ENCODE measurements at regions not wholly inside any gene's neighbourhood (a gene's known extent, or its start where the extent isn't known, plus 50 kb on each side); places are given as distances from the start of the nearest gene placed in this dataset.

DNA sequence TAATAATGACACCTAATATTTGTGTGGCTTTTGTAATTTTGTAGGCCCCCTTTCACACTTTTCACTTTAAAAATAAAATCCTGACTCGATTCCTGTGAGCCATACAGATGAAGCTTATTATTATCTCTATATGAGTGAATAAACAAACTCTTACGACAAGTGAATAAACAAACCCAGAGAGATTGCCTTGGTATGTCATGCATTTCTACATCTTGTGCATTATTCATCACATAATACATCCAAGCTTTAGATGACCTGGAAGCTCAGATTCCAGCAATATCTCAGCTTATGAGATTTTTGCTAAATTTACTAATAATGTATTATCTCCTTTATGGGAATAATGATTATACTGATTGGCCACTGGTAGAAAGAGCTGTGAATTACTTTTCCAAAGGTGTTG, 248.2 kb downstream of the TBX18 start (continued):
- TF ChIP-seq ZNF462 (CRISPR knock-in tag; IDR thresholded peaks at IDR 0.05), result no peak
- TF ChIP-seq NANOG (IDR thresholded peaks at IDR 0.05; ENCODE audit: borderline replicate concordance), result no peak
- TF ChIP-seq POLR2AphosphoS5 (IDR thresholded peaks at IDR 0.05; ENCODE audit: low read depth), result no peak
- TF ChIP-seq ZNF331 (CRISPR knock-in tag; IDR thresholded peaks at IDR 0.05; ENCODE audit: low read depth), result no peak
- TF ChIP-seq ZNF114 (CRISPR knock-in tag; IDR thresholded peaks at IDR 0.05), result no peak
- TF ChIP-seq, protein P1, sequence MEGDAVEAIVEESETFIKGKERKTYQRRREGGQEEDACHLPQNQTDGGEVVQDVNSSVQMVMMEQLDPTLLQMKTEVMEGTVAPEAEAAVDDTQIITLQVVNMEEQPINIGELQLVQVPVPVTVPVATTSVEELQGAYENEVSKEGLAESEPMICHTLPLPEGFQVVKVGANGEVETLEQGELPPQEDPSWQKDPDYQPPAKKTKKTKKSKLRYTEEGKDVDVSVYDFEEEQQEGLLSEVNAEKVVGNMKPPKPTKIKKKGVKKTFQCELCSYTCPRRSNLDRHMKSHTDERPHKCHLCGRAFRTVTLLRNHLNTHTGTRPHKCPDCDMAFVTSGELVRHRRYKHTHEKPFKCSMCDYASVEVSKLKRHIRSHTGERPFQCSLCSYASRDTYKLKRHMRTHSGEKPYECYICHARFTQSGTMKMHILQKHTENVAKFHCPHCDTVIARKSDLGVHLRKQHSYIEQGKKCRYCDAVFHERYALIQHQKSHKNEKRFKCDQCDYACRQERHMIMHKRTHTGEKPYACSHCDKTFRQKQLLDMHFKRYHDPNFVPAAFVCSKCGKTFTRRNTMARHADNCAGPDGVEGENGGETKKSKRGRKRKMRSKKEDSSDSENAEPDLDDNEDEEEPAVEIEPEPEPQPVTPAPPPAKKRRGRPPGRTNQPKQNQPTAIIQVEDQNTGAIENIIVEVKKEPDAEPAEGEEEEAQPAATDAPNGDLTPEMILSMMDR (conservative IDR thresholded peaks at IDR 0.05; ENCODE audit: low read depth in 2 of 2), result no peak
- no peak for TF ChIP-seq EZH2phosphoT487 (IDR thresholded peaks at IDR 0.05; ENCODE audit: unreplicated experiment)

GRCh38 chr6:84515067-84515466, 249.3 kb downstream of the TBX18 start:
- Mint-ChIP-seq H3K36me3 (ENCODE audit: low read depth) (no peaks in the 10 kb centered on the region), H3K9me3 (no peaks in the 10 kb centered on the region), H3K27me3 (ENCODE audit: insufficient read depth, low read depth, poor library complexity) (peaks cover 2% of the 10 kb centered on the region), H3K4me1 (peaks cover 8% of the 10 kb centered on the region; the same call in 2 of the 3 replicates), H3K27ac (no peak overlapping the region), H3K4me3 (no peak overlapping the region)
- Histone ChIP-seq H3K27ac (ENCODE audit: low read depth) (no peak overlapping the region), H4K20me1 (replicated peaks; ENCODE audit: insufficient read depth) (no peaks in the 10 kb centered on the region), H2AFZ (no peak overlapping the region), H3K79me2 (replicated peaks; ENCODE audit: insufficient read depth) (no peaks in the 10 kb centered on the region), H3F3A (replicated peaks; ENCODE audit: low read depth) (no peaks in the 10 kb centered on the region), H3K4me2 (no peak overlapping the region), H3K27me3 (ENCODE audit: insufficient read depth) (no peaks in the 10 kb centered on the region), H3K36me3 (ENCODE audit: insufficient read depth) (no peaks in the 10 kb centered on the region), H3K4me3 (no peak overlapping the region), H3K4me1 (ENCODE audit: insufficient read depth) (peaks cover 4% of the 10 kb centered on the region; the same call in 1 of the 2 replicates), H3K9me2 (ENCODE audit: insufficient read depth) (no peaks in the 10 kb centered on the region)
- ATAC-seq (no peak), DNase-seq (ENCODE audit: low spot score) (no peak)
- TF ChIP-seq STAT1 (IDR thresholded peaks at IDR 0.05; ENCODE audit: unreplicated experiment) (no peak), ZNF331 (CRISPR knock-in tag; IDR thresholded peaks at IDR 0.05; ENCODE audit: low read depth) (no peak), POLR2AphosphoS5 (IDR thresholded peaks at IDR 0.05; ENCODE audit: low read depth) (no peak), NANOG (IDR thresholded peaks at IDR 0.05; ENCODE audit: borderline replicate concordance) (no peak), EZH2 (IDR thresholded peaks at IDR 0.05; ENCODE audit: low read depth, unreplicated experiment) (no peak), CREB1 (CRISPR knock-in tag; IDR thresholded peaks at IDR 0.05; ENCODE audit: low read depth) (no peak)
- TF ChIP-seq, protein P2, sequence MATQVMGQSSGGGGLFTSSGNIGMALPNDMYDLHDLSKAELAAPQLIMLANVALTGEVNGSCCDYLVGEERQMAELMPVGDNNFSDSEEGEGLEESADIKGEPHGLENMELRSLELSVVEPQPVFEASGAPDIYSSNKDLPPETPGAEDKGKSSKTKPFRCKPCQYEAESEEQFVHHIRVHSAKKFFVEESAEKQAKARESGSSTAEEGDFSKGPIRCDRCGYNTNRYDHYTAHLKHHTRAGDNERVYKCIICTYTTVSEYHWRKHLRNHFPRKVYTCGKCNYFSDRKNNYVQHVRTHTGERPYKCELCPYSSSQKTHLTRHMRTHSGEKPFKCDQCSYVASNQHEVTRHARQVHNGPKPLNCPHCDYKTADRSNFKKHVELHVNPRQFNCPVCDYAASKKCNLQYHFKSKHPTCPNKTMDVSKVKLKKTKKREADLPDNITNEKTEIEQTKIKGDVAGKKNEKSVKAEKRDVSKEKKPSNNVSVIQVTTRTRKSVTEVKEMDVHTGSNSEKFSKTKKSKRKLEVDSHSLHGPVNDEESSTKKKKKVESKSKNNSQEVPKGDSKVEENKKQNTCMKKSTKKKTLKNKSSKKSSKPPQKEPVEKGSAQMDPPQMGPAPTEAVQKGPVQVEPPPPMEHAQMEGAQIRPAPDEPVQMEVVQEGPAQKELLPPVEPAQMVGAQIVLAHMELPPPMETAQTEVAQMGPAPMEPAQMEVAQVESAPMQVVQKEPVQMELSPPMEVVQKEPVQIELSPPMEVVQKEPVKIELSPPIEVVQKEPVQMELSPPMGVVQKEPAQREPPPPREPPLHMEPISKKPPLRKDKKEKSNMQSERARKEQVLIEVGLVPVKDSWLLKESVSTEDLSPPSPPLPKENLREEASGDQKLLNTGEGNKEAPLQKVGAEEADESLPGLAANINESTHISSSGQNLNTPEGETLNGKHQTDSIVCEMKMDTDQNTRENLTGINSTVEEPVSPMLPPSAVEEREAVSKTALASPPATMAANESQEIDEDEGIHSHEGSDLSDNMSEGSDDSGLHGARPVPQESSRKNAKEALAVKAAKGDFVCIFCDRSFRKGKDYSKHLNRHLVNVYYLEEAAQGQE (IDR thresholded peaks at IDR 0.05; ENCODE audit: unreplicated experiment), result no peak
- TF ChIP-seq, protein P1 (conservative IDR thresholded peaks at IDR 0.05; ENCODE audit: low read depth in 2 of 2), result no peak
